ENCODE measurements at regions not wholly inside any gene's neighbourhood (a gene's known extent, or its start where the extent isn't known, plus 50 kb on each side); places are given as distances from the start of the nearest gene placed in this dataset.

- H3K9me3 Mint-ChIP-seq, result no peaks in the 10 kb centered on the region
- Histone ChIP-seq H3K36me3 (ENCODE audit: control insufficient read depth, insufficient read depth, low read length) (no peaks in the 10 kb centered on the region), H3K4me1 (ENCODE audit: control insufficient read depth, insufficient read depth, low read length) (no peaks in the 10 kb centered on the region), H3K27me3 (ENCODE audit: control insufficient read depth, insufficient read depth, low read length, poor library complexity, severe bottlenecking) (no peaks in the 10 kb centered on the region), H3K27ac (ENCODE audit: low read depth, low read length) (no peak overlapping the region), H3K9ac (ENCODE audit: extremely low read depth, low read length, poor library complexity, severe bottlenecking) (no peak overlapping the region), H3K4me3 (ENCODE audit: low read length) (no peak overlapping the region), H3K9me3 (ENCODE audit: control insufficient read depth, low read length) (no peaks in the 10 kb centered on the region)
- no peak overlapping the region for H3K27ac Mint-ChIP-seq
- H3K36me3 Mint-ChIP-seq (ENCODE audit: low read depth), result no peaks in the 10 kb centered on the region
- no peak for TF ChIP-seq CTCF (conservative IDR thresholded peaks at IDR 0.05)
- no peaks in the 10 kb centered on the region for H3K4me1 Mint-ChIP-seq
- H3K4me3 Mint-ChIP-seq, result no peak overlapping the region
- no peaks in the 10 kb centered on the region for H3K27me3 Mint-ChIP-seq (ENCODE audit: insufficient read depth)
- 89 to 100% methylated on average over 1 to 2 of the region's 2 CpGs for WGBS, 2 experiments (ENCODE audit: insufficient coverage in 1 of 2, insufficient read length in 1 of 2)
- DNase-seq, result no peak
These were observed 991.7 kb downstream of the EFNB2 start for GRCh38 chr13:105543742-105544141.

DNA sequence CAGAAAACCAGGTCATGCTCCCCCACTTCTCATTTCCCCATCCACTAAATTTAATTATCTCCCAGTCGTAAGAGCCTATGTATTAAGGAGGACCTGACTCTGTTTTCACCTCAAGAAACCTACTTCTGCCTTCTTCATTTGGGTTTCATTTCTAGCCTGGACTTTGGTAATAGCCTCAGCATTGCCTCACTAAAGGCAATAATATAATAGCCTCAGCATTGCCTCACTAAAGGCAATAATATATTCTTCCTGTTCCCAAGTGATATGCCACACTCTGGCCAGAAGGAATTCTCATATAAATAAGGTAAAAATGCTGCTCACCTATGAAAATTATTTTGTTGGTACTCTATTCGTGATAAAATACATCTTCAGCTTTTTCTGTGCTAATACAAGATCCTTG lies 993.9 kb downstream of the EFNB2 start:
- Histone ChIP-seq H3K27me3 (ENCODE audit: control insufficient read depth, insufficient read depth, low read length, poor library complexity, severe bottlenecking) (no peaks in the 10 kb centered on the region), H3K27ac (ENCODE audit: low read depth, low read length) (no peak overlapping the region), H3K9me3 (ENCODE audit: control insufficient read depth, low read length) (no peaks in the 10 kb centered on the region), H3K4me1 (ENCODE audit: control insufficient read depth, insufficient read depth, low read length) (no peaks in the 10 kb centered on the region), H3K9ac (ENCODE audit: extremely low read depth, low read length, poor library complexity, severe bottlenecking) (no peak overlapping the region), H3K4me3 (ENCODE audit: low read length) (no peak overlapping the region), H3K36me3 (ENCODE audit: control insufficient read depth, insufficient read depth, low read length) (no peaks in the 10 kb centered on the region)
- TF ChIP-seq CTCF (conservative IDR thresholded peaks at IDR 0.05), result no peak
- no peaks in the 10 kb centered on the region for H3K36me3 Mint-ChIP-seq (ENCODE audit: low read depth)
- no peak overlapping the region for H3K4me3 Mint-ChIP-seq
- no peaks in the 10 kb centered on the region for H3K9me3 Mint-ChIP-seq
- 83 to 95% methylated on average over 2 of the region's 2 CpGs for WGBS, 2 experiments (ENCODE audit: insufficient coverage in 1 of 2, insufficient read length in 1 of 2)
- peaks cover 3% of the 10 kb centered on the region for H3K4me1 Mint-ChIP-seq
- H3K27me3 Mint-ChIP-seq (ENCODE audit: insufficient read depth), result no peaks in the 10 kb centered on the region
- no peak for DNase-seq
- H3K27ac Mint-ChIP-seq, result no peak overlapping the region

GRCh38 chr13:105538346-105538745 lies 997.1 kb downstream of the EFNB2 start:
- no peak overlapping the region for H3K27ac Mint-ChIP-seq
- no peaks in the 10 kb centered on the region for H3K9me3 Mint-ChIP-seq
- H3K4me3 Mint-ChIP-seq, result no peak overlapping the region
- H3K4me1 Mint-ChIP-seq, result peaks cover 3% of the 10 kb centered on the region
- no peaks in the 10 kb centered on the region for H3K27me3 Mint-ChIP-seq (ENCODE audit: insufficient read depth)
- Histone ChIP-seq H3K27me3 (ENCODE audit: control insufficient read depth, insufficient read depth, low read length, poor library complexity, severe bottlenecking) (no peaks in the 10 kb centered on the region), H3K4me3 (ENCODE audit: low read length) (no peak overlapping the region), H3K4me1 (ENCODE audit: control insufficient read depth, insufficient read depth, low read length) (no peaks in the 10 kb centered on the region), H3K9me3 (ENCODE audit: control insufficient read depth, low read length) (no peaks in the 10 kb centered on the region), H3K9ac (ENCODE audit: extremely low read depth, low read length, poor library complexity, severe bottlenecking) (no peak overlapping the region), H3K36me3 (ENCODE audit: control insufficient read depth, insufficient read depth, low read length) (no peaks in the 10 kb centered on the region), H3K27ac (ENCODE audit: low read depth, low read length) (no peak overlapping the region)
- WGBS, 2 experiments (ENCODE audit: insufficient coverage in 1 of 2, insufficient read length in 1 of 2), result 79 to 85% methylated on average over 4 of the region's 4 CpGs
- TF ChIP-seq CTCF (conservative IDR thresholded peaks at IDR 0.05), result no peak
- H3K36me3 Mint-ChIP-seq (ENCODE audit: low read depth), result no peaks in the 10 kb centered on the region
- no peak for DNase-seq

Measured in endodermal cell (in vitro differentiated cells).